Mesenchymal stem cell (in vitro differentiated cells and primary cell): ENCODE measurements at regions not wholly inside any gene's neighbourhood (a gene's known extent, or its start where the extent isn't known, plus 50 kb on each side); places are given as distances from the start of the nearest gene placed in this dataset.

ENCODE experiments used
- DNase-seq: peaks from one replicate; pipeline ENCODE4 v3.0.0-alpha.2; 2013
- H2AFZ ChIP-seq: one replicate; pipeline ENCODE4 v1.6.1; 2013; ENCODE audit warnings: low read depth, mild to moderate bottlenecking, control low read depth, inconsistent platforms, low read length, moderate library complexity
- H2AK5ac ChIP-seq: 2 replicates; pipeline ENCODE4 v1.6.1; 2013; ENCODE audit warnings: low read length, moderate library complexity, mild to moderate bottlenecking, inconsistent platforms; ENCODE audit not compliant: severe bottlenecking
- H2BK120ac ChIP-seq: one replicate; pipeline ENCODE4 v1.6.1; 2013; ENCODE audit warnings: low read depth, mild to moderate bottlenecking, inconsistent platforms, low read length, moderate library complexity
- H2BK12ac ChIP-seq, 2 experiments: one replicate each; pipeline ENCODE4 v1.6.1; 2013; ENCODE audit warnings: inconsistent platforms in 2 of 2, low read length in 2 of 2, mild to moderate bottlenecking in 2 of 2, moderate library complexity in 2 of 2, control low read depth in 1 of 2
- H2BK15ac ChIP-seq: one replicate; pipeline ENCODE4 v1.6.1; 2013; ENCODE audit warnings: mild to moderate bottlenecking, low read depth, inconsistent platforms; ENCODE audit not compliant: poor library complexity, severe bottlenecking
- H2BK5ac ChIP-seq: 2 replicates; pipeline ENCODE4 v1.6.1; 2013; ENCODE audit warnings: low read depth, mild to moderate bottlenecking, low read length, control low read depth, inconsistent platforms; ENCODE audit not compliant: poor library complexity, severe bottlenecking
- H3K14ac ChIP-seq, 2 experiments: one replicate each; pipeline ENCODE4 v1.6.1; 2013; ENCODE audit warnings: inconsistent platforms in 2 of 2, low read length in 2 of 2, control low read depth in 1 of 2, mild to moderate bottlenecking in 1 of 2, moderate library complexity in 1 of 2
- H3K18ac ChIP-seq, 2 experiments: one replicate each; pipeline ENCODE4 v1.6.1; 2013; ENCODE audit warnings: inconsistent platforms in 2 of 2, low read length in 2 of 2, control low read depth in 1 of 2, low read depth in 1 of 2, mild to moderate bottlenecking in 1 of 2
- H3K23ac ChIP-seq, 2 experiments: one replicate each; pipeline ENCODE4 v1.6.1; 2013; ENCODE audit warnings: inconsistent platforms in 2 of 2, low read length in 2 of 2, mild to moderate bottlenecking in 2 of 2, moderate library complexity in 2 of 2, control low read depth in 1 of 2
- H3K27ac ChIP-seq: 2 replicates; pipeline ENCODE4 v1.5.1; 2013; ENCODE audit warnings: mild to moderate bottlenecking, moderate library complexity, low read length, control low read depth, inconsistent platforms; ENCODE audit not compliant: poor library complexity, severe bottlenecking
- H3K27me3 ChIP-seq, 2 experiments: 2 replicates each; pipeline versions ENCODE4 v1.6.1 to v1.7.0; 2013; ENCODE audit warnings: low read length in 2 of 2, mild to moderate bottlenecking in 2 of 2, moderate library complexity in 2 of 2, control low read depth in 1 of 2, inconsistent platforms in 1 of 2; ENCODE audit not compliant: control insufficient read depth in 1 of 2, insufficient read depth in 1 of 2
- H3K36me3 ChIP-seq, 2 experiments: 2 replicates each; pipeline versions ENCODE4 v1.6.1 to v1.7.0; 2013; ENCODE audit warnings: low read length in 2 of 2, control low read depth in 1 of 2, inconsistent platforms in 1 of 2, low read depth in 1 of 2, mild to moderate bottlenecking in 1 of 2; ENCODE audit not compliant: insufficient read depth in 2 of 2, control insufficient read depth in 1 of 2
- H3K4ac ChIP-seq, 2 experiments: one replicate each; pipeline ENCODE4 v1.6.1; 2013; ENCODE audit warnings: inconsistent platforms in 2 of 2, low read length in 2 of 2, mild to moderate bottlenecking in 2 of 2, moderate library complexity in 2 of 2, control low read depth in 1 of 2, low read depth in 1 of 2
- H3K4me1 ChIP-seq: 2 replicates; pipeline ENCODE4 v1.6.1; 2013; ENCODE audit warnings: low read depth, low read length, control low read depth; ENCODE audit not compliant: control insufficient read depth, insufficient read depth
- H3K4me2 ChIP-seq: 2 replicates; pipeline ENCODE4 v1.6.1; 2013; ENCODE audit warnings: low read length, mild to moderate bottlenecking, inconsistent platforms; ENCODE audit not compliant: poor library complexity, severe bottlenecking
- H3K4me3 ChIP-seq, 2 experiments: 2 replicates each; pipeline versions ENCODE4 v1.5.1 to v1.7.0; 2013; ENCODE audit warnings: low read length in 2 of 2, mild to moderate bottlenecking in 2 of 2, control low read depth in 1 of 2, low read depth in 1 of 2; ENCODE audit not compliant: insufficient read depth in 1 of 2
- H3K79me1 ChIP-seq: replicated peaks from 2 replicates; pipeline ENCODE4 v1.6.1; 2013; ENCODE audit warnings: mild to moderate bottlenecking, control low read depth, low read length, inconsistent platforms; ENCODE audit not compliant: poor library complexity, severe bottlenecking
- H3K9ac ChIP-seq: 2 replicates; pipeline ENCODE4 v1.7.0; 2013; ENCODE audit warnings: mild to moderate bottlenecking, low read length, moderate library complexity
- H3K9me3 ChIP-seq: 2 replicates; pipeline ENCODE4 v1.7.0; 2013; ENCODE audit warnings: mild to moderate bottlenecking, low read length; ENCODE audit not compliant: control insufficient read depth
- H4K8ac ChIP-seq: one replicate; pipeline ENCODE4 v1.6.1; 2013; ENCODE audit warnings: inconsistent platforms, mild to moderate bottlenecking, low read length, moderate library complexity
- H4K91ac ChIP-seq: one replicate; pipeline ENCODE4 v1.6.1; 2013; ENCODE audit warnings: mild to moderate bottlenecking, low read length, inconsistent platforms
- WGBS: methylation state at CpG from one replicate; pipeline ENCODE4 v1.1.7; 2013; ENCODE audit warnings: mixed read lengths; 5-methylcytosine and 5-hydroxymethylcytosine counted together

DNA sequence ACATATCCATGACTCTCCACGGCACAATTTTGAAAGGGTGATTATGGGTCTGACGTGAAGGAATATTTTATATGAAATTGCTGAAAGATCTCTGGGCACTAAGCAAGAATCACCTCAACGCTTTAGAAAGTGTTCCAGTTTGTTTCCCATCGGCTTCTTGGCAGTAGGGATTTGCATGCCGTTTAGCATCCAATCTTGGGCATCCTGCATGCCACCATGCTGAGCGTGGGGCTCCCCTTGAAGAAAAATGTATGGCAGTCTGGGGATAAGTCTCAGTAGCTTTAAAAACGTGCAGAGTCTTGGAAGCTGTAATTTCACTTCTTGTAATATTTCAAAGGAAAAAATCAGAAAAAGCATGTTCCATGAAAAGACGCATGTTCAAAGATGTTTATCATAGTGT lies 151.7 kb downstream of the DMRT2 start:
- DNase-seq = no peak
- Histone ChIP-seq H2BK120ac (no peak overlapping the region), H2BK12ac (no peak overlapping the region), H3K23ac (no peak overlapping the region), H4K8ac (no peak overlapping the region), H3K4me1 (no peaks in the 10 kb centered on the region), H2BK15ac (no peak overlapping the region), H2AFZ (no peak overlapping the region), H2BK5ac (no peak overlapping the region), H3K27ac (no peak overlapping the region), H3K9ac (no peak overlapping the region), H3K4me2 (no peak overlapping the region), H3K27me3 (no peaks in the 10 kb centered on the region), H3K4ac (no peak overlapping the region), H4K91ac (no peak overlapping the region), H2AK5ac (no peak overlapping the region), H3K4me3 (no peak overlapping the region), H3K18ac (no peak overlapping the region), H3K36me3 (no peaks in the 10 kb centered on the region), H3K14ac (no peak overlapping the region), H3K9me3 (no peaks in the 10 kb centered on the region), H3K79me1 (no peaks in the 10 kb centered on the region)
- 62% methylated on average over 8 of the region's 8 CpGs for WGBS

DNA sequence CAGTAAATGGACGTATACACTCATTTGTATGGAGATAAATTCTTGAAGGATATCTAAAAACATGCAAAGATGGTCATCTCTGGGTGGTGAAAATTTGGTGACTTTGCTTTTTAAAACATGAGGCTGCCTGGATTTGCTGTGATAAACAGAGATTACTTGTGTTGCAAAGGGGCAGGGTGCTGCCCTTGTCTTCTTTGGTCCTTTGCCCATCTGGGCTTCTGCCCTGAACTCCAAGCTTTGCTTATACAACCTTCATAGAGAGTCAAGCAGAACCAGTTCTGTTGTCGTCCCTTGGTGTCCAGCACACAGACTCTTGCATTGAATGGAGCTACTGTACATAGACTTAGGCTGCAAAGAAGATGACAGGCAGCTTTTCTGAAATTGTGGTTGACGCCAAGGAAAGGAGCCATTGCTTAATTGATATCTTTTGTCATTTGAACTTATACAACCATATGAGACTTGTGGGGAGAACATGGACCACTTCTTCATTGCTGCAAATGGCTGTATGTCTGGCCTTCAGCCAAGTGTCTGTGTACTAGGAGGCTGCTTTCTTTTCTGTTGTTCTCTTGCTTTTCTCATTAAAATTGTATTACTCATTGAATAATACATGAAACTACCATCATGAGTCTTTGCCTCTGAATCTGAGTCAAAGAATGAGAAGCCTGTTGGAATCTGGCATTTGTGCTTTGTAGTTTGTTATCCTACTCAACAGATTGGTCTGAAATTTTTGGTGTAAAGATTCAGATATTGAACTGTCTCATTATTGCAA lies 152.5 kb downstream of the DMRT2 start:
- Histone ChIP-seq H2AFZ (no peak overlapping the region), H3K79me1 (no peaks in the 10 kb centered on the region), H3K27ac (no peak overlapping the region), H2AK5ac (no peak overlapping the region), H3K4me1 (no peaks in the 10 kb centered on the region), H2BK15ac (no peak overlapping the region), H3K9me3 (no peaks in the 10 kb centered on the region), H3K4ac (no peak overlapping the region), H3K23ac (no peak overlapping the region), H3K4me2 (no peak overlapping the region), H2BK5ac (no peak overlapping the region), H3K18ac (no peak overlapping the region), H3K9ac (no peak overlapping the region), H2BK12ac (no peak overlapping the region), H2BK120ac (no peak overlapping the region), H3K14ac (no peak overlapping the region), H3K36me3 (no peaks in the 10 kb centered on the region), H4K91ac (no peak overlapping the region), H4K8ac (no peak overlapping the region), H3K4me3 (no peak overlapping the region), H3K27me3 (no peaks in the 10 kb centered on the region)
- no peak for DNase-seq
- WGBS = 50% methylated on average over 2 of the region's 3 CpGs

DNA sequence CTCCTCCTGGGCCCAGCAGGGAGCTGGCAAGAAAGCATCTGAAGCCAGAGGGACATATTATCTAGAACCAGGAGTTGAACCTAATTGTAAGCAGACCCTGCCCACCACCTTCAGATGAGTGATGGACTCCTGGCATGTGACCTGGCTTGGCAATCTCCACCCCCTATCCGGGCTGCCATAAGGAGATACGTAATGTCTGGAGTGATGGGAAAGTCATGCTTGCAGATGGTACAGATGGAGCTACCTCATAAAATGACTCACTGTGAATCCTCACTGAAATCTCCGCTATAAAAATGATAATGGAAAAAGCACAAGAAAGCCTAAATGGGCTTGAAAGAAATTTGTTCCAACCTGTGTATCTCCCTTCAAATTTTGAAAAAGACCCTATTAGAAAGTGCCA lies 157.5 kb downstream of the DMRT2 start:
- H2BK12ac ChIP-seq = no peak overlapping the region
- H4K91ac ChIP-seq = no peak overlapping the region
- no peak overlapping the region for H2AK5ac ChIP-seq
- no peak overlapping the region for H3K14ac ChIP-seq
- peak overlapping the region; percentile 89 for H3K9ac ChIP-seq
- H3K4me3 ChIP-seq = peak overlapping the region in 1 of 2 experiments; percentile 59
- no peaks in the 10 kb centered on the region for H3K27me3 ChIP-seq
- no peaks in the 10 kb centered on the region for H3K4me1 ChIP-seq
- H2BK15ac ChIP-seq = no peak overlapping the region
- DNase-seq = no peak
- no peak overlapping the region for H3K18ac ChIP-seq
- no peak overlapping the region for H4K8ac ChIP-seq
- no peaks in the 10 kb centered on the region for H3K9me3 ChIP-seq
- no peak overlapping the region for H3K27ac ChIP-seq
- no peak overlapping the region for H2AFZ ChIP-seq
- H3K4me2 ChIP-seq = no peak overlapping the region
- H3K36me3 ChIP-seq = no peaks in the 10 kb centered on the region
- no peaks in the 10 kb centered on the region for H3K79me1 ChIP-seq
- H2BK5ac ChIP-seq = no peak overlapping the region
- no peak overlapping the region for H3K23ac ChIP-seq
- H2BK120ac ChIP-seq = no peak overlapping the region
- no peak overlapping the region for H3K4ac ChIP-seq
- WGBS = 96% methylated on average over 2 of the region's 3 CpGs

DNA sequence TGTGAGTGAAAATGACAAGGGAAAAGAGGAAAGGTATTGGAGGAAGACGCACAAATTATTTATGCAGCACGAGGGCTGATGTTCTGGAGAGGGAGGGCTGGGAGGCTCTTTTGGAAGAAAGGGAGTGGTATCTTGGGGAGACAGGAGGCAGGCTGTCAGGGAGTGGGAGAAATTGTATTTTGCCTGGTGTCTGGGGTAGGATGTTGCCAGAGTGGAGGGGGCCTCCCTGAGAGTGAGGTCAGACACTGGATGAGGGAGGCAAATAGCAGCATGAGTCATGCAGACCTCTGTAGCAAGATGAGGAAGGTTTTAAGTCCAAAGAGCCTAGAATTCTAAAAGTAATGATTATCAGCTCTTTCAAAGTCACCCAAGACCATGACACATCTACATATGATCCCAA lies 158.0 kb downstream of the DMRT2 start:
- Histone ChIP-seq H3K4me1 (no peaks in the 10 kb centered on the region), H3K4me3 (peak overlapping the region in 1 of 2 experiments; percentile 59), H2BK5ac (no peak overlapping the region), H3K79me1 (no peaks in the 10 kb centered on the region), H2BK15ac (no peak overlapping the region), H2BK120ac (no peak overlapping the region), H3K9me3 (no peaks in the 10 kb centered on the region), H3K9ac (peak overlapping the region; percentile 89), H4K91ac (no peak overlapping the region), H3K4me2 (no peak overlapping the region), H4K8ac (no peak overlapping the region), H3K18ac (no peak overlapping the region), H3K36me3 (no peaks in the 10 kb centered on the region), H3K14ac (no peak overlapping the region), H2AFZ (no peak overlapping the region), H2AK5ac (no peak overlapping the region), H3K27me3 (no peaks in the 10 kb centered on the region), H2BK12ac (no peak overlapping the region), H3K23ac (no peak overlapping the region), H3K27ac (no peak overlapping the region), H3K4ac (no peak overlapping the region)
- 76% methylated on average over 2 of the region's 2 CpGs for WGBS
- no peak for DNase-seq
